NCI-H460 (cell line): ENCODE measurements at regions not wholly inside any gene's neighbourhood (a gene's known extent, or its start where the extent isn't known, plus 50 kb on each side); places are given as distances from the start of the nearest gene placed in this dataset.
"Not testable (repeated sequence)": the region's sequence is repeated elsewhere in the genome, so short reads cannot be mapped to it uniquely, and the experiment has no call there.

Source experiments
- DNase-seq: peaks from one replicate; pipeline ENCODE4 v3.0.0-alpha.2; 2016; ENCODE audit warnings: low read depth; ENCODE audit errors: extremely low read depth

- no peak for DNase-seq
These were observed 1050.6 kb upstream of the GRIA3 start for GRCh38 chrX:122133478-122133877.

- no peak for DNase-seq
These were observed 1049.8 kb upstream of the GRIA3 start for GRCh38 chrX:122134291-122134690.

- DNase-seq: no peak
These were observed 1049.0 kb upstream of the GRIA3 start for GRCh38 chrX:122135070-122135469.

GRCh38 chrX:122140219-122140618, 1043.9 kb upstream of the GRIA3 start:
- not testable (repeated sequence) for DNase-seq

- DNase-seq: no peak
These were observed 1030.1 kb upstream of the GRIA3 start for GRCh38 chrX:122154019-122154418.

- no peak for DNase-seq
These were observed 1015.8 kb upstream of the GRIA3 start for GRCh38 chrX:122168241-122168640.

- no peak for DNase-seq
These were observed 999.3 kb upstream of the GRIA3 start for GRCh38 chrX:122184791-122185190.

GRCh38 chrX:122187069-122187713, 996.9 kb upstream of the GRIA3 start:
- no peak for DNase-seq

GRCh38 chrX:122188751-122189150, 995.3 kb upstream of the GRIA3 start:
- no peak for DNase-seq

- no peak for DNase-seq
These were observed 987.7 kb upstream of the GRIA3 start for GRCh38 chrX:122196343-122196742.

- no peak for DNase-seq
These were observed 980.7 kb upstream of the GRIA3 start for GRCh38 chrX:122203399-122203798.

GRCh38 chrX:122218666-122219065, 965.4 kb upstream of the GRIA3 start:
- no peak for DNase-seq

GRCh38 chrX:122219226-122219625, 964.9 kb upstream of the GRIA3 start:
- DNase-seq: no peak

GRCh38 chrX:122219735-122220134, 964.3 kb upstream of the GRIA3 start:
- no peak for DNase-seq

- DNase-seq: no peak
These were observed 963.3 kb upstream of the GRIA3 start for GRCh38 chrX:122220644-122221373.

GRCh38 chrX:122221810-122222209, 962.3 kb upstream of the GRIA3 start:
- not testable (repeated sequence) for DNase-seq

- not testable (repeated sequence) for DNase-seq
These were observed 959.9 kb upstream of the GRIA3 start for GRCh38 chrX:122224137-122224536.

- no peak for DNase-seq
These were observed 945.3 kb upstream of the GRIA3 start for GRCh38 chrX:122238801-122239200.

- DNase-seq: no peak
These were observed 942.1 kb upstream of the GRIA3 start for GRCh38 chrX:122241959-122242358.

GRCh38 chrX:122244080-122244479, 940.0 kb upstream of the GRIA3 start:
- no peak for DNase-seq

- no peak for DNase-seq
These were observed 938.9 kb upstream of the GRIA3 start for GRCh38 chrX:122245175-122245574.

GRCh38 chrX:122245943-122246342, 938.1 kb upstream of the GRIA3 start:
- DNase-seq: no peak
